Adipocyte (in vitro differentiated cells): ENCODE measurements at regions not wholly inside any gene's neighbourhood (a gene's known extent, or its start where the extent isn't known, plus 50 kb on each side); places are given as distances from the start of the nearest gene placed in this dataset.

ENCODE experiments used
- DNase-seq: peaks from one replicate; pipeline ENCODE4 v3.0.0-alpha.2; 2015; ENCODE audit warnings: low read depth
- H3K27me3 ChIP-seq: replicated peaks from 2 replicates; pipeline ENCODE4 v1.7.0; 2013; ENCODE audit warnings: mild to moderate bottlenecking, low read length, moderate library complexity; ENCODE audit not compliant: control insufficient read depth, insufficient read depth
- H3K36me3 ChIP-seq: 2 replicates; pipeline ENCODE4 v1.7.0; 2013; ENCODE audit warnings: low read length, mild to moderate bottlenecking, moderate library complexity; ENCODE audit not compliant: control insufficient read depth, insufficient read depth, severe bottlenecking
- H3K4me1 ChIP-seq: 2 replicates; pipeline ENCODE4 v1.7.0; 2013; ENCODE audit warnings: mild to moderate bottlenecking, low read length, moderate library complexity; ENCODE audit not compliant: control insufficient read depth, insufficient read depth
- H3K4me3 ChIP-seq: 2 replicates; pipeline ENCODE4 v1.7.0; 2013; ENCODE audit warnings: mild to moderate bottlenecking, low read length, moderate library complexity
- H3K9ac ChIP-seq: 2 replicates; pipeline ENCODE4 v1.7.0; 2013; ENCODE audit warnings: mild to moderate bottlenecking, low read length, moderate library complexity
- H3K9me3 ChIP-seq: 2 replicates; pipeline ENCODE4 v1.7.0; 2013; ENCODE audit warnings: mild to moderate bottlenecking, low read length, moderate library complexity; ENCODE audit not compliant: control insufficient read depth

DNA sequence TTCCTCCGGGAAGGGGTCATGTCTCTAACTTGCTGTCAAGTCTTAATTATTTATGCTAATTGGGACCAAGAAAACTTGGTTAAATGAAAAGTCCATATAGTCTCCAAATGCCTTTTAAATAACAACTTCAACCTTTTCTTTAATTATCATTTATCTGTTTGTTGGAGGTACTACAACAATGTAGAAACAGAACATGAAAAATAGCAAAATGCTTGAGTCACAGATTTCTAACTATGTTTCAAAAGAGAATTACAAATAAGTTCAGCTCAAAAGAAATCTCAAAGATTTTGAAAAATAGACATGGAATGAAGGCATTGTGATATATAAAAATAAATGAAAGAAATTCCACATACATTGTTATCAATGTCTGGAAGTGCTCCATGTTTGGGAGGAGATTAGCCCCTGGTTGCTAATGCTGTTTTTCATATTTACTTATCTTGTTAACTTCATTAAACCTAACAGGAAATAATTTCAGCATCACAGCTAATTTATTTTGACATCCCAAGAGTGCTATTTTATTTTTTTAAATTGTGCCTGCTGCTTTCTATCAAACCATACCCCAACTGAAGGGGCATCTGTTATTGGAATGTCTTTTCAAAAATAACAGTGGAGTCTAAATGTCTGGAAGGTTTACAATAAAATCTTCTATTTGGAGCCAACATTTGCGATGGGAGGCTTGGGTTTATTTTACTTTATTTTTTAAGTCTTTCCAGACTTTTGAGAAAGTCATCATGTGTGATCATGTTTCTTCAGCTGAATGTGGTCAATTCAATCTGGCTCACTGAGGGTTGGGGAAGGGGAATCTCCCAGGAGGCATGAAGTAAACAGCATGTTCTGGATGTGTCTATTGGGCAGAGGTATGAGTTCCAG is 53.1 kb upstream of the ANKRD55 start:
- H3K4me3 ChIP-seq, result no peak overlapping the region
- no peaks in the 10 kb centered on the region for H3K36me3 ChIP-seq
- no peaks in the 10 kb centered on the region for H3K9me3 ChIP-seq
- peaks cover 6% of the 10 kb centered on the region for H3K4me1 ChIP-seq
- DNase-seq, result peak; percentile 78
- no peaks in the 10 kb centered on the region for H3K27me3 ChIP-seq
- no peak overlapping the region for H3K9ac ChIP-seq

- no peak overlapping the region for H3K9ac ChIP-seq
- H3K4me1 ChIP-seq, result peaks cover 13% of the 10 kb centered on the region
- H3K36me3 ChIP-seq, result no peaks in the 10 kb centered on the region
- H3K9me3 ChIP-seq, result no peaks in the 10 kb centered on the region
- no peaks in the 10 kb centered on the region for H3K27me3 ChIP-seq
- H3K4me3 ChIP-seq, result no peak overlapping the region
- no peak for DNase-seq
Observed at GRCh38 chr5:56282951-56283350, 49.8 kb upstream of the ANKRD55 start.
